Peyer's patch (tissue), 4 donors: ENCODE measurements at regions not wholly inside any gene's neighbourhood (a gene's known extent, or its start where the extent isn't known, plus 50 kb on each side); places are given as distances from the start of the nearest gene placed in this dataset.

Source experiments
- POLR2A ChIP-seq, 2 donors: fragments of 450-650 bp; IDR thresholded peaks; one replicate each; pipeline ENCODE4 v1.5.1; 2017; ENCODE audit warnings: antibody characterized with exemption in 2 of 2, mild to moderate bottlenecking in 2 of 2, moderate library complexity in 2 of 2
- TF ChIP-seq, protein P1 (sequence below), 6 experiments: fragments of 450-650 bp in 4 of 6; fragments of 200-600 bp in 2 of 6; sonication (generic) in 1 of 6; IDR thresholded peaks; one replicate each; pipeline ENCODE4 v1.5.1; 2017 to 2019; ENCODE audit warnings: antibody characterized with exemption in 6 of 6, mild to moderate bottlenecking in 3 of 6, moderate library complexity in 1 of 6

DNA sequence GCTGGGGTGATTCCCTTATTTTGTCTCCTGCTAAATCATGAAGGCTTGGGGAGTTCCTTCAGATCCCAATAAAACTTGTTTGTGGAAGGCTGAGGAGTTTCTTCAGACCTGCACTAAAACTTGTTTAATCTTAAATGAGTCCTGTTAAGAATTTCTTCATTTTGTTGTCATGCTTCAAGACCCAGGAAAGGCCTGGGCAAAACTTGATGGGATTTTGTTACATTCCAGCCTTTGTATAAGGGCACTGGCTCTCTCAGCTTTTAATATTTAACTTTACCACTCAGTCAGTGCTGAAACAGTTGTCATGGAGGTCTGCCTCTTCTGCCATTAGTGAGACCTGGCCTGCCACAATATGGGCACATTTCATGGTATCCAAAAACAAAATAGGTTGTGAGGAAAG is 699.0 kb downstream of the ETS1 start:
- TF ChIP-seq, protein P1, sequence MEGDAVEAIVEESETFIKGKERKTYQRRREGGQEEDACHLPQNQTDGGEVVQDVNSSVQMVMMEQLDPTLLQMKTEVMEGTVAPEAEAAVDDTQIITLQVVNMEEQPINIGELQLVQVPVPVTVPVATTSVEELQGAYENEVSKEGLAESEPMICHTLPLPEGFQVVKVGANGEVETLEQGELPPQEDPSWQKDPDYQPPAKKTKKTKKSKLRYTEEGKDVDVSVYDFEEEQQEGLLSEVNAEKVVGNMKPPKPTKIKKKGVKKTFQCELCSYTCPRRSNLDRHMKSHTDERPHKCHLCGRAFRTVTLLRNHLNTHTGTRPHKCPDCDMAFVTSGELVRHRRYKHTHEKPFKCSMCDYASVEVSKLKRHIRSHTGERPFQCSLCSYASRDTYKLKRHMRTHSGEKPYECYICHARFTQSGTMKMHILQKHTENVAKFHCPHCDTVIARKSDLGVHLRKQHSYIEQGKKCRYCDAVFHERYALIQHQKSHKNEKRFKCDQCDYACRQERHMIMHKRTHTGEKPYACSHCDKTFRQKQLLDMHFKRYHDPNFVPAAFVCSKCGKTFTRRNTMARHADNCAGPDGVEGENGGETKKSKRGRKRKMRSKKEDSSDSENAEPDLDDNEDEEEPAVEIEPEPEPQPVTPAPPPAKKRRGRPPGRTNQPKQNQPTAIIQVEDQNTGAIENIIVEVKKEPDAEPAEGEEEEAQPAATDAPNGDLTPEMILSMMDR (IDR thresholded peaks at IDR 0.05) = no peak
- no peak for TF ChIP-seq POLR2A (IDR thresholded peaks at IDR 0.05)
